Astrocyte (in vitro differentiated cells and primary cell): ENCODE measurements at regions not wholly inside any gene's neighbourhood (a gene's known extent, or its start where the extent isn't known, plus 50 kb on each side); places are given as distances from the start of the nearest gene placed in this dataset.

Experiments
- CTCF ChIP-seq: IDR thresholded peaks from 2 replicates; pipeline ENCODE4 v1.5.1; 2011; ENCODE audit warnings: low read depth, mild to moderate bottlenecking, inconsistent platforms, low read length, moderate library complexity; ENCODE audit not compliant: insufficient read depth
- EZH2 ChIP-seq: IDR thresholded peaks from 2 replicates; pipeline ENCODE4 v1.6.1; 2012; ENCODE audit warnings: mild to moderate bottlenecking, low read length, inconsistent platforms; ENCODE audit not compliant: insufficient read depth

- TF ChIP-seq EZH2 (no peak), CTCF (no peak)
Measured at GRCh38 chr1:62941780-62942179, 157.8 kb downstream of the ATG4C start.
